ENCODE measurements at regions not wholly inside any gene's neighbourhood (a gene's known extent, or its start where the extent isn't known, plus 50 kb on each side); places are given as distances from the start of the nearest gene placed in this dataset.

- Histone ChIP-seq H3K9me3 (replicated peaks; ENCODE audit: control insufficient read depth, insufficient read depth, low read depth, low read length) (no peaks in the 10 kb centered on the region), H3K27me3 (ENCODE audit: control insufficient read depth in 2 of 2, insufficient read depth in 2 of 2, low read length in 2 of 2) (no peaks in the 10 kb centered on the region), H2AFZ (ENCODE audit: low read depth, low read length) (no peak overlapping the region), H3K4me3 (no peak overlapping the region), H3K4me2 (ENCODE audit: insufficient read depth, low read length) (no peak overlapping the region), H3K36me3 (ENCODE audit: control insufficient read depth, insufficient read depth, low read length) (no peaks in the 10 kb centered on the region), H3K79me2 (ENCODE audit: control insufficient read depth, insufficient read depth, low read length) (no peaks in the 10 kb centered on the region), H3K27ac (ENCODE audit: extremely low read depth, low read depth, low read length) (no peak overlapping the region), H3K9ac (ENCODE audit: insufficient read depth in 1 of 2, low read depth in 2 of 2, low read length in 2 of 2) (no peak overlapping the region), H3K9me1 (ENCODE audit: control insufficient read depth, insufficient read depth, low read length) (no peaks in the 10 kb centered on the region), H4K20me1 (replicated peaks; ENCODE audit: control insufficient read depth, insufficient read depth, low read length) (no peaks in the 10 kb centered on the region; the same call in 1 of the 2 replicates), H3K4me1 (replicated peaks in 1 of 2; ENCODE audit: control insufficient read depth in 2 of 2, insufficient read depth in 2 of 2, low read length in 2 of 2) (no peaks in the 10 kb centered on the region)
- TF ChIP-seq DDX20 (tag; IDR thresholded peaks at IDR 0.05; ENCODE audit: low read depth) (no peak), ZBTB49 (CRISPR knock-in tag; IDR thresholded peaks at IDR 0.05; ENCODE audit: borderline replicate concordance) (no peak), ARNT (IDR thresholded peaks at IDR 0.05) (no peak), CREB5 (CRISPR knock-in tag; IDR thresholded peaks at IDR 0.05) (no peak), RCOR1 (IDR thresholded peaks at IDR 0.05; ENCODE audit: borderline replicate concordance in 1 of 2, low read depth in 2 of 2, low read length in 2 of 2) (no peak), ZNF436 (CRISPR knock-in tag; IDR thresholded peaks at IDR 0.05) (no peak), SAFB (IDR thresholded peaks at IDR 0.05; ENCODE audit: borderline replicate concordance, low read depth, low read length) (no peak), E2F3 (CRISPR knock-in tag; IDR thresholded peaks at IDR 0.05) (no peak), ETV6 (IDR thresholded peaks at IDR 0.05; ENCODE audit: borderline replicate concordance in 1 of 2, low read depth in 2 of 2, low read length in 1 of 2) (no peak), ETV6 (CRISPR knock-in tag; IDR thresholded peaks at IDR 0.05; ENCODE audit: borderline replicate concordance) (no peak), KLF10 (CRISPR knock-in tag; IDR thresholded peaks at IDR 0.05) (no peak), PRMT5 (CRISPR knock-in tag; IDR thresholded peaks at IDR 0.05) (no peak)
- intact Hi-C loops (cut with micrococcal nuclease), result no loop called here
- in situ Hi-C loops (cut with MboI), result no loop called here
- ATAC-seq, result no peak
- no peak for FAIRE-seq
- ChIA-PET CTCF (ENCODE audit: low intra/inter-chr PET ratio) (no interaction called here), POLR2A (no interaction called here)
- BruUV-seq (replicated peaks), result no TSS peak
- DNase-seq (ENCODE audit: extremely low read depth in 1 of 4, low spot score in 3 of 4), result no peak
Measured at GRCh38 chr6:154908723-154909122, 86.4 kb upstream of the TIAM2 start.

Data from K562 (cell line).